ENCODE measurements at regions not wholly inside any gene's neighbourhood (a gene's known extent, or its start where the extent isn't known, plus 50 kb on each side); places are given as distances from the start of the nearest gene placed in this dataset.

GRCh38 chr7:69108097-69108496 is 490.2 kb upstream of the AUTS2 start:
- WGBS, 2 experiments (ENCODE audit: extremely low coverage in 2 of 2, insufficient read length in 1 of 2) = 10% methylated on average over 2 of the region's 10 CpGs; no CpG with 5 or more reads in 1 of the 2 experiments
- H2BK120ac ChIP-seq (ENCODE audit: low read depth, low read length) = no peak overlapping the region
- no peak overlapping the region for H2AFZ ChIP-seq (replicated peaks; ENCODE audit: low read length, poor library complexity)
- dilution Hi-C loops (cut with HindIII; ENCODE audit: low sequenced_read_pairs, unreplicated experiment) = no loop called here
- intact Hi-C loops (cut with micrococcal nuclease) = no loop called here
- no peak overlapping the region for H3K4ac ChIP-seq (ENCODE audit: low read depth, low read length)
- no peak overlapping the region for H4K8ac ChIP-seq (ENCODE audit: low read depth in 2 of 2, low read length in 2 of 2)
- in situ Hi-C loops (cut with MboI; ENCODE audit: low sequenced_read_pairs) = no loop called here
- no TSS peak for BruUV-seq (replicated peaks)
- no peak for DNase-seq
- no peak overlapping the region for H3K23ac ChIP-seq (ENCODE audit: low read depth, low read length)
- no peak overlapping the region for H3K14ac ChIP-seq (replicated peaks; ENCODE audit: low read depth, low read length)
- no peak overlapping the region for H3K9ac ChIP-seq (ENCODE audit: low read depth, low read length)
- H3K36me3 ChIP-seq (ENCODE audit: control insufficient read depth, insufficient read depth, low read length) = no peaks in the 10 kb centered on the region
- no peaks in the 10 kb centered on the region for H4K20me1 ChIP-seq (ENCODE audit: insufficient read depth, low read length)
- no peak overlapping the region for H2AK9ac ChIP-seq (replicated peaks; ENCODE audit: low read depth, low read length, poor library complexity)
- no peak overlapping the region for H3K27ac ChIP-seq (ENCODE audit: insufficient read depth, low read length)
- no peak overlapping the region for H4K91ac ChIP-seq (ENCODE audit: insufficient read depth, low read depth, low read length)
- H3K4me1 ChIP-seq (ENCODE audit: control insufficient read depth, insufficient read depth, low read length) = no peaks in the 10 kb centered on the region
- no peak overlapping the region for H3K56ac ChIP-seq (ENCODE audit: extremely low read depth, insufficient read depth, low read length)
- no peaks in the 10 kb centered on the region for H3K9me1 ChIP-seq (ENCODE audit: insufficient read depth, low read length)
- peaks cover 21% of the 10 kb centered on the region for H3K9me3 ChIP-seq (ENCODE audit: control insufficient read depth, insufficient read depth, low read length)
- H2AK5ac ChIP-seq (ENCODE audit: low read depth, low read length) = no peak overlapping the region
- H2BK15ac ChIP-seq (ENCODE audit: low read depth, low read length) = no peak overlapping the region
- H3K79me1 ChIP-seq (ENCODE audit: low read depth in 1 of 2, low read length in 2 of 2) = no peaks in the 10 kb centered on the region
- CTCF ChIA-PET = no interaction called here
- no peak overlapping the region for H4K5ac ChIP-seq (ENCODE audit: low read depth, low read length)
- H3K4me2 ChIP-seq (ENCODE audit: low read depth, low read length) = no peak overlapping the region
- H2BK20ac ChIP-seq (ENCODE audit: low read depth, low read length) = no peak overlapping the region
- no peaks in the 10 kb centered on the region for H3K27me3 ChIP-seq (ENCODE audit: control insufficient read depth, insufficient read depth, low read length)
- POLR2A ChIA-PET (ENCODE audit: unreplicated experiment) = no interaction called here
- no peak overlapping the region for H2BK5ac ChIP-seq (ENCODE audit: low read depth, low read length, poor library complexity, severe bottlenecking)
- TF ChIP-seq RAD21 (IDR thresholded peaks at IDR 0.05; ENCODE audit: low read length) = no peak
- TF ChIP-seq CHD1 (IDR thresholded peaks at IDR 0.05; ENCODE audit: low read depth, low read length) = no peak
- no peak for TF ChIP-seq RFX5 (IDR thresholded peaks at IDR 0.05; ENCODE audit: low read depth, low read length)
- no peak for TF ChIP-seq CTCF (conservative IDR thresholded peaks at IDR 0.05; ENCODE audit: low read depth, low read length)
- no peak for TF ChIP-seq POLR2A (IDR thresholded peaks at IDR 0.05; ENCODE audit: low read depth, low read length)
- no peak for TF ChIP-seq MAZ (IDR thresholded peaks at IDR 0.05; ENCODE audit: borderline replicate concordance, low read depth, low read length)
- no peak for TF ChIP-seq ELK1 (IDR thresholded peaks at IDR 0.05; ENCODE audit: borderline replicate concordance, low read depth, low read length)
- TF ChIP-seq SMC3 (IDR thresholded peaks at IDR 0.05; ENCODE audit: low read depth, low read length) = no peak
- TF ChIP-seq MAFK (IDR thresholded peaks at IDR 0.05; ENCODE audit: low read depth, low read length) = no peak
- no peak for TF ChIP-seq MXI1 (IDR thresholded peaks at IDR 0.05; ENCODE audit: borderline replicate concordance, low read depth, low read length)
- no peak for TF ChIP-seq USF2 (IDR thresholded peaks at IDR 0.05; ENCODE audit: low read depth, low read length)
- no peak for TF ChIP-seq NFE2L2 (IDR thresholded peaks at IDR 0.05; ENCODE audit: low read depth, low read length)
- no peak overlapping the region for H3K4me3 ChIP-seq (ENCODE audit: insufficient read depth, low read depth, low read length)
- H3K18ac ChIP-seq (ENCODE audit: low read depth, low read length) = no peak overlapping the region
- ATAC-seq (ENCODE audit: low read depth) = no peak

All from IMR-90 (cell line).